ENCODE measurements at regions not wholly inside any gene's neighbourhood (a gene's known extent, or its start where the extent isn't known, plus 50 kb on each side); places are given as distances from the start of the nearest gene placed in this dataset.

DNA sequence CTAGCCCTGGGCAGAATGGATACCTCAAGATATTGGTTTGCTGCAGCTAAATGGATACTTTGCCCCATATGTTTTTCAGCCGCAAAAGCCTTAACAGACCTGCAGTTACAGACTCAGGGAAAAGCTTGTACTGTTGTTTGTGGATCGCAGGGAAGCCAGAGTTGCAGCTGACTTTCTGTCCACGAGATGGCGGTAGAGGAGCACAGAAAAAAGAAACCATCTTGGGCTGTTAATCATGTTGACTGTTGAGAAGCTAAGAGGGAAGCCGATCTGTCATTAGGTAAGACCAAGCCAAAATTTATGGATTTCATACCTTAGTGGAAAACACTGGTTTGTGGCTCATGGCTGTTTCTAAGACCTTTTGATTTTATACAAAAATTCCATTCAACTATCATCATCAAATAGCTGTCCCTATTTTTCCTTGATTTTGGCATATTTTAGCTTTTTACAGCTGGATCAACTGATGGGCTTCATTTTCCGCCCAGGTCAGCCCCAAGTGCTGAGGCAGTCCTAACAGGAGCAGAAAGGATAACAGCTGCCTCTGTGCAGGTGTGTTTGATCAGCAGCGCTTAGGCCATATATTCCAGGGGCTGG is 205.7 kb upstream of the ZPLD1 start:
- H3K27me3 ChIP-seq = no peaks in the 10 kb centered on the region

DNA sequence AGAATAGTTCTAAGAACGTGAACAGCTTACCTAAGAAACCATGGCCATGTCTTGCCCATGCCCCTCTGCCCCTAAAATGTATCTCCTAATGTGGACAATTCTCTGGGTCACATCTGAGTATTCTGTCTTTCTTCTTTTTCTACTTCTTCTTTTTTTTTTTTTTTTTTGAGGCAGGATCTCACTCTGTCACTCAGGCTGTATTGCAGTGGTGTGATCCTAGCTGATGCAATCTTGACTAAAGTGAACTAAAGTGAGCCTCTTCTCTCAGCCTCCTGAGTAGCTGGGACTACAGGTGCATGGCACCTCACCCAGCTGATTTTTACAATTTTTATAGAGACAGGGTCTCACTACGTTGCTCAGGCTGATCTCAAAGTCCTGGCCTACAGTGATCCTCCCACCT is 204.8 kb upstream of the ZPLD1 start:
- no peaks in the 10 kb centered on the region for H3K9me3 ChIP-seq
- intact Hi-C loops (cut with DNase I) = no loop called here
- H3K27me3 ChIP-seq = no peaks in the 10 kb centered on the region
- H3K36me3 ChIP-seq = no peaks in the 10 kb centered on the region
- TF ChIP-seq POLR2AphosphoS5 (IDR thresholded peaks at IDR 0.05; ENCODE audit: insufficient read depth in 1 of 2, low read depth in 1 of 2) (no peak), POLR2A (IDR thresholded peaks at IDR 0.05) (no peak)
- TF ChIP-seq, protein P1, sequence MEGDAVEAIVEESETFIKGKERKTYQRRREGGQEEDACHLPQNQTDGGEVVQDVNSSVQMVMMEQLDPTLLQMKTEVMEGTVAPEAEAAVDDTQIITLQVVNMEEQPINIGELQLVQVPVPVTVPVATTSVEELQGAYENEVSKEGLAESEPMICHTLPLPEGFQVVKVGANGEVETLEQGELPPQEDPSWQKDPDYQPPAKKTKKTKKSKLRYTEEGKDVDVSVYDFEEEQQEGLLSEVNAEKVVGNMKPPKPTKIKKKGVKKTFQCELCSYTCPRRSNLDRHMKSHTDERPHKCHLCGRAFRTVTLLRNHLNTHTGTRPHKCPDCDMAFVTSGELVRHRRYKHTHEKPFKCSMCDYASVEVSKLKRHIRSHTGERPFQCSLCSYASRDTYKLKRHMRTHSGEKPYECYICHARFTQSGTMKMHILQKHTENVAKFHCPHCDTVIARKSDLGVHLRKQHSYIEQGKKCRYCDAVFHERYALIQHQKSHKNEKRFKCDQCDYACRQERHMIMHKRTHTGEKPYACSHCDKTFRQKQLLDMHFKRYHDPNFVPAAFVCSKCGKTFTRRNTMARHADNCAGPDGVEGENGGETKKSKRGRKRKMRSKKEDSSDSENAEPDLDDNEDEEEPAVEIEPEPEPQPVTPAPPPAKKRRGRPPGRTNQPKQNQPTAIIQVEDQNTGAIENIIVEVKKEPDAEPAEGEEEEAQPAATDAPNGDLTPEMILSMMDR (IDR thresholded peaks at IDR 0.05) = no peak
- no peaks in the 10 kb centered on the region for H3K4me1 ChIP-seq
- no peak overlapping the region for H3K4me3 ChIP-seq
- H3K27ac ChIP-seq = no peak overlapping the region
- DNase-seq (ENCODE audit: extremely low spot score in 2 of 2) = no peak

More for the DNA sequence above, 205.7 kb upstream of the ZPLD1 start:
- no peak for TF ChIP-seq POLR2A (IDR thresholded peaks at IDR 0.05)
- peak in 1 of 2 donors; percentile 59 for TF ChIP-seq POLR2AphosphoS5 (IDR thresholded peaks at IDR 0.05; ENCODE audit: insufficient read depth in 1 of 2, low read depth in 1 of 2)
- TF ChIP-seq, protein P1 (IDR thresholded peaks at IDR 0.05) = peak; percentile 74 to 92 (median 89)
- Histone ChIP-seq H3K36me3 (no peaks in the 10 kb centered on the region), H3K27ac (no peak overlapping the region), H3K4me1 (no peaks in the 10 kb centered on the region), H3K4me3 (no peak overlapping the region), H3K9me3 (no peaks in the 10 kb centered on the region)
- intact Hi-C loops (cut with DNase I) = loop anchor here (2.0 to 5.0 kb wide), 2 partner anchors 308 to 422 kb away; no protein-coding TSS in a partner anchor
- no peak for DNase-seq (ENCODE audit: extremely low spot score in 2 of 2)

DNA sequence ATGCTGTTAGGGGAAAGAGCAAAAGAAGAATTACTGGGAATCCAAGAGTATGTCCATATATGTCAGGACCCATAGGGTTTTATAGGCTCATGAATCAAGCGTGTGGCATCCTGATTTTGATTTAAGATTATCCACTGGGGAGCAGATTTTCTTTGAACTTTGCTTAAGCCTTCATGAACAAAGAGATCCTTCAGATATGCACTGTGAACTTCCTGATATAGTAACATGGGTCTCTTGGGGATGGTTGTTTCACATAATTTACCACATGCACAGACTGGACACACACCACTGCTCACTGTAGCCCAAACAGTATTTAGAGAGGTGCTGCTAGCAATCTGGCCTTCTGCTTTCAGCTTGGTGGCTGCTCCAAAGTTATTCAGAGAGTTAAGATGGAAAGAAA is 200.9 kb upstream of the ZPLD1 start:
- TF ChIP-seq POLR2AphosphoS5 (IDR thresholded peaks at IDR 0.05; ENCODE audit: insufficient read depth in 1 of 2, low read depth in 1 of 2) = no peak
- TF ChIP-seq, protein P1 (IDR thresholded peaks at IDR 0.05) = no peak
- no peak for TF ChIP-seq POLR2A (IDR thresholded peaks at IDR 0.05)
- Histone ChIP-seq H3K4me3 (no peak overlapping the region), H3K36me3 (no peaks in the 10 kb centered on the region), H3K4me1 (no peaks in the 10 kb centered on the region), H3K27me3 (no peaks in the 10 kb centered on the region), H3K27ac (no peak overlapping the region), H3K9me3 (no peaks in the 10 kb centered on the region)
- no peak for DNase-seq (ENCODE audit: extremely low spot score in 2 of 2)
- intact Hi-C loops (cut with DNase I) = no loop called here

DNA sequence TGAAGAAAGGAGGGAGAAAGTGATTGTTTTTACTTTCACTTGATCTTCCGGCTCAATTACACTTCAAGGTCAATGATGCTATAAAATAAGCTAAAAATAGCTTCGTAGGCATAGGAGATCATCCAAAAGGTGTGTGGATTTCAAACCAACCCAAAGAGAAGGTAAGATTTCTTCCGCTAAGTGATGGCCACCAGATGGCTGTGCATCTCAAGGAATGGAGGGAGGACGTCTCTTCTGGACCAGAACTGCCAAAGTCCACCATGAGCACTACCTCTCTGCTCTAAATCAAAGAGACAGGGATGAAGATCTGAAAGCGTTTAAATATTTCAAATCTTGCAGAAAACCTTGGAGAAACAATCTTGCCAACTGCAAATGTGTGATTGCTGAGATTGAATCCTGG is 199.1 kb upstream of the ZPLD1 start:
- Histone ChIP-seq H3K36me3 (no peaks in the 10 kb centered on the region), H3K4me1 (no peaks in the 10 kb centered on the region), H3K4me3 (no peak overlapping the region), H3K9me3 (no peaks in the 10 kb centered on the region), H3K27me3 (no peaks in the 10 kb centered on the region), H3K27ac (no peak overlapping the region)
- DNase-seq (ENCODE audit: extremely low spot score in 2 of 2) = no peak
- no peak for TF ChIP-seq POLR2A (IDR thresholded peaks at IDR 0.05)
- no peak for TF ChIP-seq POLR2AphosphoS5 (IDR thresholded peaks at IDR 0.05; ENCODE audit: insufficient read depth in 1 of 2, low read depth in 1 of 2)
- TF ChIP-seq, protein P1 (IDR thresholded peaks at IDR 0.05) = no peak
- intact Hi-C loops (cut with DNase I) = no loop called here

DNA sequence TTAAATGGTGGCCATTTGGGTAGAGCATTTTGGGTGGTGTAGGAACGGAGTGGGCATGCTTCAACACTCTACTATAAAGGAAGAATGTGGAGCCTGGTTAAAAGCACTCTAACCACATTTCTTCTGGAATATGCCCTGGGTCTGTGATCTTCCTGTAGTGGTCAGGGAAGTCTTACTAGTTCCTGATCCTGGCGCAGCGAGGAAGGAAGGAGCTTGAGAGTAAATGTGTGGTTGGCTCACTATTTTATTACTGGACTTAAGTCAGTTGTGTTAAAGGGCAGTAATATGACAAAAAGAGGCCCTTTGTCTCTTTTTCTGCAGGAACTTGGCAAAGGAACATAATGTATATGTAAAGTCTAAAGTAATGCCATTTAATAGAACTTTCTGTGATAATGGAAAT is 197.6 kb upstream of the ZPLD1 start:
- no peak overlapping the region for H3K27ac ChIP-seq
- no peaks in the 10 kb centered on the region for H3K4me1 ChIP-seq
- H3K4me3 ChIP-seq = no peak overlapping the region
- intact Hi-C loops (cut with DNase I) = no loop called here
- TF ChIP-seq POLR2AphosphoS5 (IDR thresholded peaks at IDR 0.05; ENCODE audit: insufficient read depth in 1 of 2, low read depth in 1 of 2) (no peak), POLR2A (IDR thresholded peaks at IDR 0.05) (no peak)
- TF ChIP-seq, protein P1 (IDR thresholded peaks at IDR 0.05) = no peak
- DNase-seq (ENCODE audit: extremely low spot score in 2 of 2) = no peak
- H3K27me3 ChIP-seq = no peaks in the 10 kb centered on the region
- no peaks in the 10 kb centered on the region for H3K9me3 ChIP-seq
- no peaks in the 10 kb centered on the region for H3K36me3 ChIP-seq
